Amniotic epithelial cell (primary cell): ENCODE measurements at regions not wholly inside any gene's neighbourhood (a gene's known extent, or its start where the extent isn't known, plus 50 kb on each side); places are given as distances from the start of the nearest gene placed in this dataset.

ENCODE experiments used
- DNase-seq: peaks from one replicate; pipeline ENCODE4 v3.0.0-alpha.2; 2010; ENCODE audit warnings: low read depth

GRCh38 chr1:88376421-88376820, 307.7 kb upstream of the PKN2 start:
- no peak for DNase-seq

- DNase-seq: no peak
These were observed 305.5 kb upstream of the PKN2 start for GRCh38 chr1:88378560-88378959.

GRCh38 chr1:88394958-88395357, 289.1 kb upstream of the PKN2 start:
- DNase-seq: no peak

GRCh38 chr1:88398338-88398737, 285.7 kb upstream of the PKN2 start:
- DNase-seq: no peak

- no peak for DNase-seq
These were observed 284.4 kb upstream of the PKN2 start for GRCh38 chr1:88399690-88400089.

- no peak for DNase-seq
These were observed 282.8 kb upstream of the PKN2 start for GRCh38 chr1:88401313-88401712.

GRCh38 chr1:88404582-88404981, 279.5 kb upstream of the PKN2 start:
- no peak for DNase-seq

- DNase-seq: no peak
These were observed 276.8 kb upstream of the PKN2 start for GRCh38 chr1:88407248-88407647.

- DNase-seq: no peak
These were observed 262.1 kb upstream of the PKN2 start for GRCh38 chr1:88421997-88422396.

GRCh38 chr1:88433556-88433955, 250.5 kb upstream of the PKN2 start:
- DNase-seq: no peak

GRCh38 chr1:88434836-88435235, 249.2 kb upstream of the PKN2 start:
- DNase-seq: no peak

- DNase-seq: no peak
These were observed 243.1 kb upstream of the PKN2 start for GRCh38 chr1:88441022-88441421.

- no peak for DNase-seq
These were observed 232.2 kb upstream of the PKN2 start for GRCh38 chr1:88451856-88452255.

- DNase-seq: no peak
These were observed 230.8 kb upstream of the PKN2 start for GRCh38 chr1:88453295-88453694.

- DNase-seq: no peak
These were observed 229.3 kb upstream of the PKN2 start for GRCh38 chr1:88454781-88455180.

- DNase-seq: no peak
These were observed 228.3 kb upstream of the PKN2 start for GRCh38 chr1:88455621-88456256.

- no peak for DNase-seq
These were observed 226.9 kb upstream of the PKN2 start for GRCh38 chr1:88457197-88457596.

- DNase-seq: no peak
These were observed 223.1 kb upstream of the PKN2 start for GRCh38 chr1:88461007-88461406.

- DNase-seq: no peak
These were observed 222.0 kb upstream of the PKN2 start for GRCh38 chr1:88462096-88462487.

GRCh38 chr1:88462488-88463261, 221.4 kb upstream of the PKN2 start:
- peak; percentile 5 for DNase-seq

GRCh38 chr1:88463401-88463985, 220.6 kb upstream of the PKN2 start:
- no peak for DNase-seq

- DNase-seq: no peak
These were observed 218.1 kb upstream of the PKN2 start for GRCh38 chr1:88466011-88466410.

GRCh38 chr1:88466899-88467580, 217.0 kb upstream of the PKN2 start:
- DNase-seq: no peak
